ENCODE measurements at regions not wholly inside any gene's neighbourhood (a gene's known extent, or its start where the extent isn't known, plus 50 kb on each side); places are given as distances from the start of the nearest gene placed in this dataset.
"Not testable (repeated sequence)": the region's sequence is repeated elsewhere in the genome, so short reads cannot be mapped to it uniquely, and the experiment has no call there.

GRCh38 chr1:121443001-121443540, 258.3 kb downstream of the SRGAP2C start:
- H3K9me3 Mint-ChIP-seq = peaks cover 0 to 8% of the 10 kb centered on the region in 2 donors
- H3K27me3 Mint-ChIP-seq = no peaks in the 10 kb centered on the region
- H3K4me1 Mint-ChIP-seq = peaks cover 7% of the 10 kb centered on the region
- DNase-seq = no peak
- H3K4me3 Mint-ChIP-seq = no peak overlapping the region
- ATAC-seq = no peak
- H3K27ac Mint-ChIP-seq = no peak overlapping the region

DNA sequence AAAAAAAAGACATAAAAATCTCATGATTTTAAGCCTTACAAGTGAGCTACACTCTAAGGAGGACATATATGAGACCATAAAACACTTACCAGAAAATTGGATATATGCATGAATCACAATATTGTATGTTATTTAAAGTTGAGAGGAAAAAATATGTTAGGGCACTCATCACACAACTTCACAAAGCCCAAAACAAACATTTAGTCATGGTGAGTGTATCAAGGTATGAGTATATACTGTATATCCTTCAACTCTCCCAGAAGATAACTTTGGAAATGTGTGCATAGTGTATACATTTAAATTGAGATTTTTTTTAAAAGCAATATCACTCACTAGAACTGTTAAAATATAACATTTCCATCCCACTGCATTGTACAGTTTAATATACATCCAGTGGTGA, 259.3 kb downstream of the SRGAP2C start:
- H3K4me3 Mint-ChIP-seq = no peak overlapping the region
- DNase-seq = no peak
- peaks cover 0 to 8% of the 10 kb centered on the region in 2 donors for H3K9me3 Mint-ChIP-seq
- no peaks in the 10 kb centered on the region for H3K27me3 Mint-ChIP-seq
- peak overlapping the region in 1 of 2 donors; percentile 23 for H3K27ac Mint-ChIP-seq
- peaks cover 13% of the 10 kb centered on the region for H3K4me1 Mint-ChIP-seq
- ATAC-seq = no peak

DNA sequence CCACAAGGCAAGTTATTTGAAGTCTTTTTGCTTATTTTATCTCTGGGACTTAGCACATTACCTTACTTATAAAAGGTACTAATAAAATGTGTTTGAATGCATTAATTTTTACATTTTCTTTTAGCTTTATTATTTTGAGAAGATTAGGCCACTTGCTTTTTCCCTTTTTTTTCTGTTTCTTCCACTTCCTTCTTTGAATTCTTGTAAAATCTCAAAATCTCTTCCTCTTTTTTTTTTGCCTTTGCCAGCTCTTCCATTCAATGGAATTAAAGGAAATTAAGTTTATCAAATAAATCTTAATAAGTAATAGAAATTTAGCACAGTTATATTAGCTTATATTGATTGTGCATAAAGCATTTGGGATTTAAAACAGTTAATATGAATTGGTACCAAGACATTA, 260.9 kb downstream of the SRGAP2C start:
- Mint-ChIP-seq H3K27me3 (no peaks in the 10 kb centered on the region), H3K9me3 (peaks cover 0 to 3% of the 10 kb centered on the region in 2 donors), H3K4me1 (peaks cover 15% of the 10 kb centered on the region), H3K27ac (no peak overlapping the region), H3K4me3 (no peak overlapping the region)
- ATAC-seq (no peak), DNase-seq (no peak)

GRCh38 chr1:121447280-121447923, 262.6 kb downstream of the SRGAP2C start:
- not testable (repeated sequence) for DNase-seq, H3K9me3 Mint-ChIP-seq, H3K27ac Mint-ChIP-seq, ATAC-seq, H3K4me3 Mint-ChIP-seq, H3K27me3 Mint-ChIP-seq
- H3K4me1 Mint-ChIP-seq = peaks cover 15% of the 10 kb centered on the region

- H3K27ac Mint-ChIP-seq, H3K9me3 Mint-ChIP-seq, ATAC-seq, H3K27me3 Mint-ChIP-seq, H3K4me3 Mint-ChIP-seq, DNase-seq: not testable (repeated sequence)
- peaks cover 14% of the 10 kb centered on the region for H3K4me1 Mint-ChIP-seq
Observed at GRCh38 chr1:121448064-121448463, 263.3 kb downstream of the SRGAP2C start.

DNA sequence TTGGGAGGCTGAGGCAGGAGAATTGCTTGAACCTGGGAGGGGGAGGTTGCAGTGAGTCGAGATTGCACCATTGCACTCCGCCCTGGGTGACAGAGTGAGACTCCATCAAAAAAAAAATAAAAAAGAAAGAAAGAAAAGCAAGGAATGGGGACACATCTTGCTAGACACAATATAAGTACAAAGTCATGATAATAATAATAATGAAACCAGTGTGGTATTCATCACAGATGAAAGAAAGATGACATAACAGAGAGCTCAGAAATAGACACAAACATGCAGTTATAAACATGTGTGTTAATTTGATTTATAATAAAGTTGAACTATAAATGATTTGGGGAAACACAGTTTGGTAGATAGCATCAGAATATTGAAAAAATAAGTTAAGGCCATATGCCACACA, 264.1 kb downstream of the SRGAP2C start:
- H3K27ac Mint-ChIP-seq = peak overlapping the region in 1 of 2 donors; percentile 74
- H3K9me3 Mint-ChIP-seq = peaks cover 0 to 5% of the 10 kb centered on the region in 2 donors
- DNase-seq (no peak), ATAC-seq (no peak)
- peaks cover 9% of the 10 kb centered on the region for H3K4me1 Mint-ChIP-seq
- H3K4me3 Mint-ChIP-seq = no peak overlapping the region
- peaks cover 6% of the 10 kb centered on the region for H3K27me3 Mint-ChIP-seq

GRCh38 chr1:121452484-121452883, 267.7 kb downstream of the SRGAP2C start:
- DNase-seq (no peak), ATAC-seq (no peak)
- Mint-ChIP-seq H3K4me1 (peaks cover 25% of the 10 kb centered on the region), H3K4me3 (no peak overlapping the region), H3K27me3 (peaks cover 13% of the 10 kb centered on the region), H3K27ac (no peak overlapping the region), H3K9me3 (peaks cover 0 to 5% of the 10 kb centered on the region in 2 donors)

- Mint-ChIP-seq H3K9me3 (peaks cover 5 to 6% of the 10 kb centered on the region in 2 donors), H3K27ac (peak overlapping the region; percentile 68 to 76), H3K4me3 (peak overlapping the region; percentile 51 to 56), H3K4me1 (peaks cover 35% of the 10 kb centered on the region), H3K27me3 (peaks cover 12% of the 10 kb centered on the region)
- DNase-seq = no peak
- peak; percentile 100 for ATAC-seq
Observed at GRCh38 chr1:121458291-121459048, 273.7 kb downstream of the SRGAP2C start.

- H3K4me1 Mint-ChIP-seq = peaks cover 31% of the 10 kb centered on the region
- no peak overlapping the region for H3K4me3 Mint-ChIP-seq
- peaks cover 5 to 6% of the 10 kb centered on the region in 2 donors for H3K9me3 Mint-ChIP-seq
- ATAC-seq = no peak
- H3K27ac Mint-ChIP-seq = no peak overlapping the region
- no peak for DNase-seq
- peaks cover 4% of the 10 kb centered on the region for H3K27me3 Mint-ChIP-seq
Observed at GRCh38 chr1:121459235-121459634, 274.5 kb downstream of the SRGAP2C start.

DNA sequence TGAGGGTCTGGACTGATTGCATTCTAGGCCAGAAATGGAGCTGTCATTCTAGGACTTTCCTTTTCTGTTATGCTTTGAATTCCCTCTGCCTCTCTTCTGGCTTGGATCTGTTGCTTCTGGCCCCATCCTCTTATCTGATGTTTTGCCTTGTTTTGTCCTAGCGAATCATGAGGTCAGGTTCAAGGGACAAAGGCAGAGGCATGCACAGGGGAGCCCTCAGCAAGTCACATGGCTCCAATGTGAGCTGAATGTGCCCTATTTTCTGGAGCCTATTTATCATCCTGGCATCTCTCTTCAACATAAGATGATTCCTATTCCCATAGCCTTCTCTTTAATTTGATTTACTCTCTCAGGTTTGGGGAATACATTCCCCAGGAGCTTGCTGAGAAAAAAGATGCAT, 284.6 kb downstream of the SRGAP2C start:
- peak; percentile 64 for ATAC-seq
- H3K27ac Mint-ChIP-seq, H3K27me3 Mint-ChIP-seq, DNase-seq, H3K4me3 Mint-ChIP-seq: not testable (repeated sequence)
- peaks cover 0 to 16% of the 10 kb centered on the region in 2 donors for H3K9me3 Mint-ChIP-seq
- H3K4me1 Mint-ChIP-seq = peaks cover 42% of the 10 kb centered on the region

DNA sequence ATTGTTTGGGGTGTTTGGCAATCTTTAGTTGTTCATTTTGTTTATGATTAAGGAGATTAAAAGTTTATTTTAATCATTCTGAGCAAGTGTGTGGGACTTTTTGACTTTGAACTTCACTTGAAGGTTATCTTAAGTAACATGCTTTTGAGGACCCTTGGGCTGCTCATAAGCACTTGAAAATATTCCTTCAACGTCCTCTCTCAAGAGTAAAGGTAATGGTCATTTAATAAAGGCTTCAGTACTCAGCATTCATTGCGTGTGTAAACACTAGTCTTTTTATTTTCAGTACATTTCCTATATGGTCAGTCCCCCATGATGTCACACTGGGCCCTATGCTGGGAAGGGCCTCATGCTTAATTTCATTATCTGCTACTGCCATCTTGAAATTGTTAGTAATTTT, 285.6 kb downstream of the SRGAP2C start:
- H3K27ac Mint-ChIP-seq = peak overlapping the region; percentile 62 to 74
- DNase-seq, H3K4me3 Mint-ChIP-seq, ATAC-seq, H3K27me3 Mint-ChIP-seq: not testable (repeated sequence)
- H3K9me3 Mint-ChIP-seq = peaks cover 0 to 16% of the 10 kb centered on the region in 2 donors
- H3K4me1 Mint-ChIP-seq = peaks cover 42% of the 10 kb centered on the region

- no peak overlapping the region for H3K27ac Mint-ChIP-seq
- DNase-seq = no peak
- peaks cover 38% of the 10 kb centered on the region for H3K4me1 Mint-ChIP-seq
- peak; percentile 66 for ATAC-seq
- peaks cover 0 to 20% of the 10 kb centered on the region in 2 donors for H3K9me3 Mint-ChIP-seq
- H3K27me3 Mint-ChIP-seq = no peaks in the 10 kb centered on the region
- H3K4me3 Mint-ChIP-seq = no peak overlapping the region
Observed at GRCh38 chr1:121471523-121471922, 286.7 kb downstream of the SRGAP2C start.

DNA sequence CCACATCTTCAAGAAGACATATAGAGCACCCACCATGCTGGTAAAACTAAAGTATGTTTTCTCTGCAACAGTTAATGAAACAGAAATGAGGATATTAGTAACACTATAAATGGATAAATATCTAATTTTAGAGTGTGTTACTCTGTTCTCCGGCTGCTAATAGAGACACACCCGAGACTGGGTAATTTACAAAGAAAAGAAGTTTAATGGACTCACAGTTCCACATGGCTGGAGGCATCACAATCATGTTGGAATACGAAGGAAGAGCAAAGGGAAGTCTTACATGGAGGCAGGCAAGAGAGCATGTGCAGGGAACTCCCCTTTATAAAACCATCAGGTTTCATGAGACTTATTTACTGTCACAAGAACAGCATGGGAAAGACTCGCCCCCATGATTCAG, 287.2 kb downstream of the SRGAP2C start:
- Mint-ChIP-seq H3K27ac (no peak overlapping the region), H3K4me3 (no peak overlapping the region), H3K27me3 (no peaks in the 10 kb centered on the region), H3K4me1 (peaks cover 37% of the 10 kb centered on the region), H3K9me3 (peaks cover 0 to 25% of the 10 kb centered on the region in 2 donors)
- DNase-seq (no peak), ATAC-seq (no peak)

- Mint-ChIP-seq H3K9me3 (peaks cover 16 to 26% of the 10 kb centered on the region in 2 donors), H3K4me3 (no peak overlapping the region), H3K27ac (peak overlapping the region; percentile 95 to 98), H3K27me3 (no peaks in the 10 kb centered on the region), H3K4me1 (peaks cover 27% of the 10 kb centered on the region)
- ATAC-seq (no peak), DNase-seq (no peak)
Observed at GRCh38 chr1:121483234-121483633, 298.5 kb downstream of the SRGAP2C start.

DNA sequence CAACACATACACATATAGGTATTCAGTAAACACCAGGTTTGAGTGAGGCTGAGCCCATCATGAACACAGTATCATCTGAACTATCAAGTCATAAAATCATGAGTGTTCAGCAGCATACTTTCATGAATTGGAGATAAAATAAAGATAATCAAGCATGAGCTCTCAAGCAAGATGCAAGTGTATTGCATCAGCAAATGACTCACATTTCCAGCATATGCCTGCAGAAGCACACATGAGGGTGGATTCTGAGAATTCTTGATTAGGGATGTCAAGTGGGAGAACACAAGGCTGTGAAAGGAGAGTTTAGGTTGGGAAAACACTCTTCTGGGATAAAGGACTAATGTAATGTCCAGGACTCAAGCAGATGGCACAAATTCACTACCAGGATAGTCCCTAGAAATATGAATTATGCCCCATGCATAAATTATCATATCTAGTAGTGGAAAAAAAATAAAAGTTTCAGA, 299.2 kb downstream of the SRGAP2C start:
- peaks cover 12 to 22% of the 10 kb centered on the region in 2 donors for H3K9me3 Mint-ChIP-seq
- peak overlapping the region in 1 of 2 donors; percentile 23 for H3K4me3 Mint-ChIP-seq
- DNase-seq (peak; percentile 19 to 20), ATAC-seq (peak; percentile 62)
- peak overlapping the region; percentile 95 to 98 for H3K27ac Mint-ChIP-seq
- no peaks in the 10 kb centered on the region for H3K27me3 Mint-ChIP-seq
- peaks cover 30% of the 10 kb centered on the region for H3K4me1 Mint-ChIP-seq

DNA sequence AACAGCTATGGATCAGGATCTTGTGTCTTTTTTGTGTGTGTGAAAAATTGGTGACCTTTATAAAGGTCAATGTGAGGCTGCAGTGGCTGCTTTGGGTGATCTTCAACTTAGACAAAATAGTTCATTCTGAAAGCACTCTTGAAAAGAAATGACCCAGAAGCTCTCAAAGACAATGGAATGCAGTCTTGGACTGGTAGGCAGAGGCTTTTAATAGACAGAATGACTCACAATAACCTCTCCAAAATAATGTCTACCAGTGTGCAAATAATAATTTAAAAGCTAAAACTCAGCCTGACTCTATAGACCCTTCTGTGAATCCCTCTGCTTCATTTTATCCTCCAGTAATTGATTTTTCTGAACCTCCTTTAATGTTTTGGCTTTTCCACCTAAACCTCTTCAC, 310.0 kb downstream of the SRGAP2C start:
- DNase-seq, H3K9me3 Mint-ChIP-seq, H3K4me1 Mint-ChIP-seq, H3K27ac Mint-ChIP-seq, ATAC-seq, H3K27me3 Mint-ChIP-seq, H3K4me3 Mint-ChIP-seq: not testable (repeated sequence)
